ENCODE measurements at regions not wholly inside any gene's neighbourhood (a gene's known extent, or its start where the extent isn't known, plus 50 kb on each side); places are given as distances from the start of the nearest gene placed in this dataset.

GRCh38 chr7:13801669-13802068, 187.8 kb downstream of the ETV1 start:
- no peak for TF ChIP-seq RAD21 (IDR thresholded peaks at IDR 0.05; ENCODE audit: low read depth)
- TF ChIP-seq SIN3A (IDR thresholded peaks at IDR 0.05; ENCODE audit: low read depth): no peak
- no peak for TF ChIP-seq CTCF (IDR thresholded peaks at IDR 0.05 in 2 of 3, conservative IDR thresholded peaks at IDR 0.05 in 1 of 3; ENCODE audit: borderline replicate concordance in 1 of 3, insufficient read depth in 1 of 3, low read depth in 2 of 3, low read length in 2 of 3)
- no peak for TF ChIP-seq EZH2 (IDR thresholded peaks at IDR 0.05)
- TF ChIP-seq SRF (IDR thresholded peaks at IDR 0.05; ENCODE audit: low read depth): no peak
- no peak for TF ChIP-seq TCF7L2 (IDR thresholded peaks at IDR 0.05; ENCODE audit: borderline replicate concordance, extremely low read depth, insufficient read depth, insufficient read length)
- TF ChIP-seq POLR2AphosphoS5 (IDR thresholded peaks at IDR 0.05; ENCODE audit: low read depth, low read length): no peak

Measured in HCT116 (cell line).